ENCODE measurements at regions not wholly inside any gene's neighbourhood (a gene's known extent, or its start where the extent isn't known, plus 50 kb on each side); places are given as distances from the start of the nearest gene placed in this dataset.

DNA sequence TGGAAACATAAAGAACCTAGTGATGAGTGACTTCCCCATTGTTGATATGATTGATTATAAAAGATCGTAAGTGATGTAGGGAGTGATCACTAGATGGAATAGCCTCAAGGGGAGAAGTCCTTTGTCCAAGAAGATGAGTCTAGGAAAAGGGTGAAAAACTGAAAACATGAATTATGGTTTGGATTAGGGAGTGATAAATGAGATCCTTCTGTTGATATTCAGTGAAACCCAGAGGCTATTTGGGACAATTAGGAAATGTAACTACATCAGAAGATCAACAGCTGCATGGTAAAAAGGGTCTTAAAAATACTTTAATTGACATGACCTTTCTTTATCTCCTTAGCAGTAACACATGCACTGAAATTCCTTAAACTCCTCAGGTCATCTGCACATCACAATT is 124.0 kb upstream of the UNC5C start:
- no peak for DNase-seq (ENCODE audit: low read depth, low spot score)

DNA sequence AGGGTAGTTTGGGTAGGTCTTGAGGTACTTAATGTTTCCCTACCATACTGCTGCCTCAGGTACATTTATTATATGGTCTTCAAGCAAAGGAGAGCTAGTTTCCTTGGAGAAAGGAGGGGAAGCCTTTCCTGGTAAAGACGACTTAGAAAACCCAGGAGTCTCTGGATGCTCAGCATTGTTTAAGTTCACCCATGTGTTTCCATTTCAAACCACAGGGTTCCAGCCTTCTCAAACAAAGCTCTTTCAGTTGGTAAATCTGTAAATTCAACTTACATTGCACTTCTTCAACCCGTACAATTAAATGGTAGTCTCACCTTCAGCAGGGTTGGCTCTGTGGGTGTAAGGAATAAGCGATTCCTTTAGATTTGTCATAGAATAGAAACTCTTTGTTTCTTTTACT is 111.9 kb upstream of the UNC5C start:
- no peak for DNase-seq (ENCODE audit: low read depth, low spot score)

DNA sequence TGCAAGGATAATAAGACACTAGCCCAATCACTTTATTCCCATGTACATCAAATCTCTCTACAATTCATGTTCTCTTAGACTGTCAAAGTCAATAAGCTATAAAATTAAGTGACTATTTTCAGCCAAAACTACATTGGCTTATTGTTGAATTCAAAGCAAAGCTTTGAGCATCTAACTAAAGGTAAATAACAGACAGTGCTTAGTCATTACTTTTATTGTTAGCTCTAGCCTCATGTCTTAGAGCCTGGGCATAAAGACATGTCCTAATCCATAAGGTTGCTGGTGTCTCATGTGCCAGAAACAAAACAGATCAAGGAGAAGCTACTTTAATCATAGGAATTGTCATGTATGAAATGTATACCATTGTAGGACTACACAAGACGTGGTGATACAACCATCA is 103.1 kb upstream of the UNC5C start:
- no peak for DNase-seq (ENCODE audit: low read depth, low spot score)

DNA sequence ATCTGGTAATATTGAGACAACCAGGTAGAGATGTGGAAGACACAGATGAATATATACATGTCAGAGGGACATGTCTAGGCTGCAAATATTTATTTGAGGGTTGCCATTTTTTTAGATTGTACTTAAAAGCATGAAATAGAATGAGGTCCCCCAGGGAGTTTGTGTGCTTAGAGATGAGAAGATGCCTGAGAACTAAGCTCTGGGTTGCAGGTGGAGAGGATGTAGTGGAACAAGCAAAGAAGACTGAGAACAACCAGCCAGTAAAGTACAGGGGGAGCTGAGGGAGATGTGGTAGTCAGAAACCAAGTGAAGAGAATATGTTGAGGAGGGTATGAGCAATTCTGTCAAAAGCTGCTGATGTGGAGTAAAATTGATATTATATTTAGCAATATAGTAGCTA is 95.6 kb upstream of the UNC5C start:
- no peak for DNase-seq (ENCODE audit: low read depth, low spot score)

DNA sequence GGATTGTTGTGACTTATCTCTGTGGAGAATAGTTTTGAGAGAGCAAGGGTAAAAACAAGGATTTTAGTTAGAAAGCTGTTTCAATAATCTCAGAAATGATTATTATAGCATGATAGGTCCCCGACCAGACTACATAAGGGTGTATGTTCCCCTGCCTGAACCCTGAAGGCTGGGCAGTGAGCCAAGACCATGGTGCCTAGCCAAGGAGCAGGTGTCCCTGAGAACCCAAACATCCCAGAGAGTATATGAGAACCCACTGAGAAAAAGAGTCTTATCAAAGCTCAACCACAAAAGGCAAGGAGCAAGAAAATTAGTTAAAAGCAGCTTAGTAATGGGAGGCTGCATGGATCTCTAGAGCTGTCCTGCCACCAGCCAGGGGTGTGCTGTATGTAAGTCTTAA is 94.9 kb upstream of the UNC5C start:
- DNase-seq (ENCODE audit: low read depth, low spot score): no peak

DNA sequence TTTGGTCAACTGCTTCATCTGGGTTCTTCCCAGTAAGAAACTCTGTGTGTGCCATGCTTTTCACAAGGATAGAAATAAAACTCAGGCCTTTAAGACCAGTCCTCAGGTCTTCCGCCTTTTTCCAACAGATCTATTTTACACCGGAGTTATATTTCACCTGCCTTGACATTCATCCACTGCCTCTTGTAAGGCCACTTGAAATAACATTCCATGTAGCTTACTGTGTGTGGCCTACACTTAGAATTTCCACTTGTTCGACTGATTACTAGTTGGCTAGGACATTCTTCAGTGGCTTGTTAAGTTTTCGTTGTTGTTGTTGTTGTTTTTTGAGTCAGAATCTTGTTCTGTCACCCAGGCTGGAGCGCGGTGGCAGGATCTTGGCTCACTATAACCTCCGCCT is 92.8 kb upstream of the UNC5C start:
- no peak for DNase-seq (ENCODE audit: low read depth, low spot score)

DNA sequence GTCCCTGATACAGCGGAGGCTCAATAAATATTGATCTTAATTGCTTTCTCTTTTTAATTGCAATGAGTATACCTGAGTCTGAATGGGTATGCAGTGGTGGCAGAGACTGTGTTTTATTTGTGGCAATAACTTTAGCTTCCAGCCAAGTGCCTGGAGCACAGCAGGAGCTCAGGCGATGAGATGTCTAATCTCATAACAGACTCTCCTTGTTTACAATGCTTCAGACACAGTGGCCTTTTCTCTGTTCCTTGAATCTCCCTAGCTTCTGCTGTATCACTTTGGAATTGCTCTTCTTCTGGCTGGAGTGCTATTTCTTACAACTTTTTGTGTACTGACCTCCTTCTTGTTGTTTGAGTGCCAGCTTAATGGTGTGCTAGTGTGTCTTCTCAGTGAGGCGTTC is 91.5 kb upstream of the UNC5C start:
- DNase-seq (ENCODE audit: low read depth, low spot score): no peak

DNA sequence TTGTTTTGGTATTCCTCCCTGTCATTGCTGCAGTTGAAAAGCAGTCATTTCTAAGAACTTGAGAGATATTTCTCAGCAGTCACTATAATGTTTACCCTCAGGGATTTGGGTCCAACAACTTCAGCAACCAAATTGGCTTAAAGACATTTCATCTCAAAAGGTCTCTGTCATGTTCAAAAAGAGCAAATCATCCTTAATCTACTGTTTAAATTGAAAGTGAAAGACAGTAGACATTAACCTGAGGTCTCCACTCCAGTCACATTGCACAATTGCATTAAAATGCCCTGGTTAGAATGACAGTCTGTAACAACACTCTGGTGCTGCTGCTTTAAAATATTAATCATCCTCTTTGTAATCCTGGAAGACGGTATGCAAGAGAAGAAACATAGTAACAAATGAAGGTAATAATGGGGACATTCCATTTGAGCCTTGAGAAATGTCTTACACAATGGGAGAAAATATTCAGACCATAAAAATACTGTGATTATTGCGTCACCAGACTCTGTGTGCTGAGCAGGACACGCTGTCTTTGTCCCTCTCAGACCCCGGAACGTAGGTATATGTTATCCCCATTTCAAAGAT is 90.2 kb upstream of the UNC5C start:
- no peak for DNase-seq (ENCODE audit: low read depth, low spot score)

DNA sequence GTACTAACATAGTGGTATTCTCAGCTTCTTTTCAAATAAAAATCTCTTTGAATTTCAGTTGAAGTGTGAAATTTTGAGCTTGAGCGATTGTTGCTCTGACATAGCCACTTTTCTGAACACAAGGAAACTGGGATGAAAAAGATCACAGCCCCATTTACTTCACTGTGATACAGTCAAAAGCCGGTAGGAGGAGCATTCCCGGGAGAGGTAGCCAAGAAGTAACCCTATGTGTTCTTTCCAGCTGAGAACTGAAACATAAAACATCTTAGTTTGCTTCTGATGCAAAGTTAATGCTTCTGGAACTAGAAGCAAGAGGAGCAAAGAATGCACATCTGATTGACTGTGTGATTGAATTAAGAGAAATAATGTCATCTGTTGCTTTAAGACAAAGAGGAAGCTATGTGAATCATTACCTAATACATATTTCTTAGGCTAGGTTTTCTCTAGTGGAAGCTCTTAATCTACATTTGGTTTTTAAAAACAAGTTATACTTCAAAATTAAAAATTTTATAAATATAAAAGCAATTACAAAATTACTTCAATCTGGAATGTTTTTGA is 88.3 kb upstream of the UNC5C start:
- no peak for DNase-seq (ENCODE audit: low read depth, low spot score)

DNA sequence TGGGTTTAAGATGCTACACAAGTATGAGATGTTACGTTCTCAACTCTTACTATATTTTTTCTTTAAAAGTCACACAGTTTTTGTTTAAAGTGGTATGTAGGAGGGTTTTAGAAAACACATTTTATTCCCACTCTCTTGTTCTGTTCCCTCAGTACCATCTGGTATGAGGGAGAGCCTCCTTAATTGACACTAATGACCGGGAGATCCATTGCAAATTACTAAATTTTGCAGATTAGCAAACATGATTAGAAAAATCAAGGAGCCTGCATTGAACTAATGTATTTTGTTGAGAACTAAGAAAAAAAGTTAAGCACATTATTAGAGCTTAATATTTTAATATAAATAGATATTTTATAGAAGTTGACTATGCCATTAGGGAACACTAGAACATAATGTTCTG is 87.3 kb upstream of the UNC5C start:
- no peak for DNase-seq (ENCODE audit: low read depth, low spot score)

DNA sequence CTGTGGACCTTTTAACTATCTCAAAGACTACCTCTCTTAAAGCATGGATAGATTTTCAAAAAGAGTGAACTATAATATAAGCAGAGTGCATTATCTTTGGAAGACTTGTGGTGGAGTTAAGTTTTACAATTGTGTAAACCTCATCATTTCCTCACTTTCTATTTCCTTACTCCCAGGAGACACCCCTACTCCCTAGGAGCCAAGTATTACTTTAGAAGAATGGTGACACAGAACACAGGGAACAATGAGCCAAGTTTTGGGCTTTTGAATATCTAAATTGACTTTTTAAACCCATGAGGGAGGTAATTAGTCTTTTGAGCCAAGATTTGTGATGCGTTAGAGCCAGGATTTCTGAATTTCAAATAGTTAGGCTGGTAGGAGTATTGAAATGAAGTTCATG is 78.9 kb upstream of the UNC5C start:
- DNase-seq (ENCODE audit: low read depth, low spot score): no peak

DNA sequence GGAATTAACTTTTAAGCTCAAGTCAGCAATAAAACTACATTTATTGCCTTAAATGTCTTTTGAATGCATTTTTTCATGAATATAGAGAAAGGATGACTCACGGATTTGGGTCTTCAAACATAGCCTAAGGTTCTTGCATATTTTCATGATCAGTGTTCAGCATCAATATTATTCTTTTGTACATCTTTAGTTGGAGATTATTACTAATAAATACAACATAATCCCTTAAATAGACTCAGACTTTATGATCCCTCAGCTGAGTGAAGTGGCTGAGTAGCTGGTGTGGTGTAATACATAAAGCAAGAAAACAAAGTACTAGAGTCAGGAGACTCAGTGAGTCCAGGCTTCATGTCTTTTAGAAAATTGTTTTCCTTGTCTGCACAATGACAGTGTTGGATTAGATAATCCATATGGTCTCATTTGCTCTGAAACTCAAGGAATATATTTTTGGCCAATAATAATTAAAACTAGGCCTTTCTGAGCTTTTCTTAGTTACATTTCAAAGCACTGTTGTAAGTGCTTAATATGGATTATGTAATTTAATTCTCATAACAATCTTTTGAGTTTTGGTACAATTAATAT is 78.3 kb upstream of the UNC5C start:
- no peak for DNase-seq (ENCODE audit: low read depth, low spot score)

DNA sequence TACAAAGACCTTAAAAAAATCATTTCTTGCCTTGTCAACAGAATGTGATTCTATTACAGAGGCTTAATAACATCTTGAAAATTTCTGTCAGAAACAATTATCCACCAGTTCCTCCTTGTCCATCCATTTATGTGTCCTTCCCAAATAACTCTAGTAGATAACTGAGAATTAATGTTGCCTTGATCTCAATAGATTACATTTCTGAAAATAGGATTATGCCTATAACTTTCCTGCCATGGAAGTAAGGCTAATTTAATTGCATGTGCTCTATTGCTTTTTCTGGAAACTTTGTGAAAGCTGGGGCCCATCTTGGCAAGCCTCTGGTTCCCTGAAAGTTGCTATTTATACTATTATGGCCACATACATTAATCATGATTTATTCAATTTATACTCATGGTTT is 76.2 kb upstream of the UNC5C start:
- no peak for DNase-seq (ENCODE audit: low read depth, low spot score)

DNA sequence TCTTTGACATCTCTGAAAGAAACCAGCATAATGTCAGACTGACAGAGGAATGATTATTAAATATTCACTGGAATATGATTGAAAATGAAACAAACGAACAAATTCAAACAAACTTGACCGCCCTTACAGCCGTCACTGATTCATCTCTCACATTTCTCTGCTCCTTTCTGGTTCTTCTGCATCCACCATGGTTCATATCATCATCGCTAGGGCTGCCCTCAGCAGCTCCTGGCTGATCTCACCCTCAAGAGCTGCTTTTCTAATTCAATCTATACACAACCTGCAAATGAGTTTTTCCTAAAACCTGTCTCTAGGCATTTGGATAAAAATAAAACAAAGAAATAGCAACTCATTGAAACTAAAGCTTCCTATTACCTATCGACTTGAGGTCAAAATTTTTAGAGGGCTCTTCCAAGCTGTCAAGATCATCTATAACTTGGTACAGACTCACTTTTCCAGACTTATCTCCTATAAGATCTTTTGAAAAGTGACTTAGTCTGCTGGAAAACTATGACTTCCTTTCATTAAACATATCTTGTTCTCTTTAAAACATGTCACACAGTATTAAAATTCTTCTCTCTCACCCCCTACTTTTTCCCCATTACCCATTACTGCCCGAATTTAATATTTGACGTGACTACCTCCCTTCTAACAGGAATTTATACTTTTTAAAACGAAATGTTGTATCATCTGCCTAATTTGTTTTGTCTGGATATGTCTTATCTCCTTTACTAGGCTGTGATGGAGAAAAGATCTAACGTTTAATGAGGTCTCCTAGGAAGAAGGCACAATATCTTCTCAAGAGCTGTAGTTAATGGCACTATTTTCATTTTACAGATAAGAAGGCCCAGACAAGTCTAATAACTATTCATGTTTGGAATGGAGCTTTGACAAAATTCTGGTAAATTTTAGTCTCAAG is 71.0 kb upstream of the UNC5C start:
- no peak for DNase-seq (ENCODE audit: low read depth, low spot score)

DNA sequence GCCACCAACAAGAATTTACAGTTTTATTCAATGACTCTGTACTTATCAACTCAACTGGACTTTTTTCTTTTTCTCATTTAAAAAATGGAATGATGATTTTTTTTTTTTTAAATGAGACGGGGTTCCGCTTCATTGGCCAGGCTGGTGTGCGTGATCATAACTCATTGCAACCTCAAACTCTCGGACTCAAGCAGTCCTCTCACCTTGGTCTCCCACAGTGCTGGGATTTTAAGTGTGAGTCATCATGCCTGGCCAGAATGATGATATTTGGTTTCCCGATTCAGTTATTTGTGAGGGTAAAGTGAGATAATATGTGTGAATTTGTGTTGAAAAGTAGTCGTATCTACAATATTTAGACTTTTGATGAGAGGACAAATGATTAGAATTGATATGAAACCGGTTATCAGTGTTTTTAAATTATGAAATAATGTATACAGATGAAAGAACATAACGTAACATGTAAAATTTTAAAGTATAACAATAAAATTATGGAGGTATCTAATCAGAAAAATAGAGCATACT is 66.0 kb upstream of the UNC5C start:
- DNase-seq (ENCODE audit: low read depth, low spot score): no peak

DNA sequence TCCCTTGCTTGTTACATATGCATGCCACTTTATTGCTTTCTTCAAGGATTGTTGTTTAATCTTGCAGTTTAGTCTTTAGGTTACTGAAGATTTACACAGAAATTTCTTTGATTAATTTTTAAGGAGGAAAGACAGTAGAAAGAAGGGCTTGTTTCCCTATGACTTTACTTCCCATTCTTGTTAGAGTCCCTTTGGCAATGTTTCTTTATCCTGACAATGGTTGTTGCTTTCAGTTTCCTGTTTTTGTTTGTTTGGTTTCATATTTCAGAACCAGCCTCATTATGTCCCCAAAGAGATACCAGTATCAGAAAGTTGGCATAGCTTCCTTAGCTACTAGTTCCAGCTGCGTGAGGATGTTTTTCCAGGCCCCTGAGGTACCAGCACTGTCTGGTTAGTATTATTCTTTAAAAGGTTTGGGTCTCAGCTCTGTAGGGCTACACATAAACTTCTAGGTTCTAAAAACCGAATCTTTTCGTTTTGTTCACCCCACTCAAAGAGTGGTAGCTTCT is 61.3 kb upstream of the UNC5C start:
- DNase-seq (ENCODE audit: low read depth, low spot score): no peak

DNA sequence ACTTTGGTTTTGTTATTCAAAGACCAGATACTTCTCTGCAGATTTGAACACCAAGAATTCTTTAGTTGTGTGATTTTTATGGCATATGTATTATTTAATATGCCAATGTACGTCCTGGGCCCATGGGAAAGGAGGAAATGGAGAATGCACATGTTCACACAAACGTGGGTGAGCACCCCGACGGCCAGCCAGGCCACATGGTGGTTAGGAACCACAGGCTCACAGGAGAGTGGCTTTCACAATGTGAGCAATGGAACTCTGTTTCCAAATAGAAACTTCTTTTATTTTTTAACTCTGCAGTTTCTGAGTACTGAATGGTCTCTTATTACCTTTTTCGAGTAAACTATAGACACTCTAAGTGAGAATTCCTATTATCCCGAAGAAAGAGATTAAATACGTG is 58.0 kb upstream of the UNC5C start:
- no peak for DNase-seq (ENCODE audit: low read depth, low spot score)

DNA sequence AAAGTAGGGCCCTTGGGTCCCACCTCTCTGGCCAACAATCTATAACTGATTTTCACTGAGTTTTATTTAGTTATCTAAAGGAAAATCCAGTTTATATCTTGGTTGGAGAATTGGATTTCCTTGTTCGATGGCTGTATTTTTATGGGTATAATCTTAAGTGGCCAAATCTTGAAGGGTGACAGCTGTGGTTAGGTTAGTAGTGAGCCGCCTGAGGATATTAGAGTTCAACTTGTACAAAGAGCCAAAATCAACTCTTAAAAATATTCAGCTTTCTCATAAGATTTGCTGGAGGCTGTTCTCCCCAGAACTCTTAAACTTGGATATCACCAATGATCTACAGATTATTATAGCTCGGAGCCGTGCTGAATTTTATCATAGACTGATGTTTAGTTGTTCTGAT is 54.6 kb upstream of the UNC5C start:
- no peak for DNase-seq (ENCODE audit: low read depth, low spot score)

DNA sequence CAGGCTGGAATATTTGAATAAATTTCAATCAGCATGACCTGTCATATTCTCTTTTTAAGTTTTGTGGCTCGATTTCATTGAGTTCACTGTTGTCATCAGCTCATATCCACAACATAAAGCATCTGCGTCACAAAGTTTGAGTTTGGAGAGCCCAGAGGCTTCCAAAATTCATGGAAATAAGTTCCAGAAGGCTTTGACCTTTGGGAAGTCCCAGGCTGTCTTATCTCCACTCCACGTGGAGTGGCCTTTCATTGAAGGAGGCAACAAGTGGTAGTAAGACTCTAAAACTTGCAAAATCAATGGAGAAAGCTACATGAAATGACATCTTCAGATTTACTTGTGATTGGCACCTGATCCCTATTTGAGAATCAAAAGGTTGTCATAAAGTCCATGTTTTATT is 54.1 kb upstream of the UNC5C start:
- no peak for DNase-seq (ENCODE audit: low read depth, low spot score)

DNA sequence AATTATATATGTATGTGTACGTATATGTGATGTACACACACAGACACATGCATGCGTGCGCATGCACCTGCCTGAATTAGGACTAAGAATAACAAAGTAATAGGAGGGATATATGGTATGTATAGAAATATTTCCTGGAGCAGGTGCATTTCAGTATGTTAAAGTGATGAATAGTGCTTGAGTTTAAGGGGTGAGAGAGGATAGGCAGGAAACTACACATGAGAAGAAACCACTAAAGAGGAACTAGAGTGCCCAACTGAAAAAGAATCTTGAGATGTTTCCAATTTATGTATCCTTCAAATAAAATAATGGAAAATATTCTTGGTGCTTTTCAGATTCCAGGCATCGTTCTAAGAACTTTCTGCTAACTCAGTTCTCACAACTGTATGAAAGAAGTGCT is 52.6 kb upstream of the UNC5C start:
- DNase-seq (ENCODE audit: low read depth, low spot score): no peak

DNA sequence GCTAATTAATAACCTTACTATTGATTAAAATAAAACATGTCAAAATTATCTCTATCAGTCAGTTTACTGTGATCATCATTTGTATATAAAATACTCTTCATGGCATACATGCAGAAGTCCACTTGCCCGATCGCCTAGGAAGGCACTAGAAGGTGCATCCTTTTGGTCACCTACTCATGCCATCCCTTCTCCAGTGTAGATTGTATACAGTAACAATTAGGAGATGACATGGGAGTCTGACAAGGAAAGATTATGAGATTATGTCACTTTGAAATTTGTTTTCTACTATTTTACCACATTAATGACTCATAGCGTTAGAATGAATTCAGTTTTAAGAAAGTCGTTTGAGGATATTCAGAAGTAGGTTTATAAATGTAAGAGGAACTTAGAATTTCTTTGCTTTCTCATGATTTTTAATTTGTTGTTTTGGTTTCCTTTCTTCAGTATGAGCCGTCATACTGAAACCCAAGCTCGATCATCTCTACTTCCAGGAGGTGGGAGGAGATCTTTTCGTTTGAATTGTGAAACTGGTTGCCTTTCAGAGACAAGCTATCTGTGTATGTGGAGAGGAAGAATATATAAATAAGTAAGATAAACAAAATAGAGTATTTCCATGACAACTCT is 51.1 kb upstream of the UNC5C start:
- no peak for DNase-seq (ENCODE audit: low read depth, low spot score)

All from smooth muscle cell of the brain vasculature (primary cell).